ENCODE measurements at regions not wholly inside any gene's neighbourhood (a gene's known extent, or its start where the extent isn't known, plus 50 kb on each side); places are given as distances from the start of the nearest gene placed in this dataset.

DNA sequence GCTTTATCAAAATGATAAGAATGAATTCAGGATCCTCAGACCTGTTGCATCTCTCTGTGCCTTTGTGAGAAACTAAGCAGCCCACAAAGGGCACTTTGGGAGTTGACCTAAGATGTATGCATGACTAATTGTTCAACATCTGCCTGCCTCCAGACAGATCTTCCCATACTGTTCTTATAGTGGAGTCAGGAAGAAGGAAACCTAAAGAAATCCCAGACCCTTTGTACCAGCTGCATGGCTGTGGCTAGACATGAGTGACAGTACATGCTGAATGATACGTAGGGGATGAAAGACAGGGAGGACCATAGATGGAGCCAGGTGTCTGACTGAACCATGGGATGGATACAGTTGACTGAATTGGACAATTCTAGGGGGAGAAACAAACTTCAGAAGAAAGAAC lies 148.7 kb upstream of the PCGF5 start:
- DNase-seq (ENCODE audit: low spot score), result no peak
- H3K36me3 ChIP-seq (ENCODE audit: insufficient read depth, low read length, poor library complexity, severe bottlenecking), result no peaks in the 10 kb centered on the region
- TF ChIP-seq CTCF (conservative IDR thresholded peaks at IDR 0.05; ENCODE audit: low read depth, low read length) (no peak), EZH2 (IDR thresholded peaks at IDR 0.05; ENCODE audit: borderline replicate concordance, low read depth, low read length, poor library complexity, severe bottlenecking) (no peak)
- no peaks in the 10 kb centered on the region for H3K27me3 ChIP-seq (replicated peaks; ENCODE audit: insufficient read depth, low read depth, low read length, poor library complexity)
- POLR2A ChIA-PET (ENCODE audit: low non-redundant PET), result no interaction called here
- no TSS peak for BruUV-seq (replicated peaks)
- no peaks in the 10 kb centered on the region for H3K4me1 ChIP-seq (ENCODE audit: insufficient read depth, low read length, poor library complexity, severe bottlenecking)
- H3K9me3 ChIP-seq (ENCODE audit: low read depth, low read length, poor library complexity, severe bottlenecking), result no peaks in the 10 kb centered on the region
- intact Hi-C loops (cut with micrococcal nuclease; ENCODE audit: unreplicated experiment), result no loop called here
- CTCF ChIA-PET, result no interaction called here
- no peak overlapping the region for H3K4me3 ChIP-seq (ENCODE audit: low read depth, low read length, poor library complexity, severe bottlenecking)
- no peak overlapping the region for H3K27ac ChIP-seq (ENCODE audit: low read depth, low read length, poor library complexity, severe bottlenecking)

DNA sequence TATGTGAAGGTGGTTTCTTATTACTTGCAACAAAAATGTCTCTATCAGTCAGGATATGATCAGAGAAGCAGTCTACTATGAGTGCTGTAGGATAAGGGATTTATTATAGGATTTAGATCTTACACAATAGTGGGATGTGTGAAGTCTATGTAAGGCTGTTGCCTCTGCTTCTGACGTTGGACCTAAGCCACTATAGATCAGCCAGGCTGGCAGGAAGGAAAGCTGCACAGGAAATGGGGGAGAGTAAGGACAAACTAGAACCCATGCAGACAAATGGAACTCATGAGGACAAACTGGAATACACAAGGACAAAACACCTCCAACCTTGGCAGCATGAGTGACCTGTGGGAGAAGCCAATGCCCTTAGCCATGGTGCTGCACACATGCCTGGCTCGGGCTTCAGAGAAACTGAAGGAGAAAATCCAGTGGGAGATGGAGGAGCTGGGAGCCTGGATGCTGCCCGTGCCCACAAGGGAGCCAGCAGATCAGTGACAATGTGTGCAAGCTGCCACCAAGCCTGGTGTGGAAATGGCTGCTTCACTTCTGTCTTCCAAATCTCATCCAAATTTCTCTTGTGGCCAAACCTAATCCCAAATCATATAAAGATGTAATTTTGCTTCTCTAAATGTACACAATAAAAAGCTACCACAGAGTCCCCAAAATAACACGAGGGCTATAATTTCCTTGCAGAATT lies 147.0 kb upstream of the PCGF5 start:
- no peak overlapping the region for H3K4me3 ChIP-seq (ENCODE audit: low read depth, low read length, poor library complexity, severe bottlenecking)
- CTCF ChIA-PET, result no interaction called here
- H3K27me3 ChIP-seq (replicated peaks; ENCODE audit: insufficient read depth, low read depth, low read length, poor library complexity), result peaks cover 7% of the 10 kb centered on the region
- H3K27ac ChIP-seq (ENCODE audit: low read depth, low read length, poor library complexity, severe bottlenecking), result no peak overlapping the region
- BruUV-seq (replicated peaks), result no TSS peak
- no peaks in the 10 kb centered on the region for H3K4me1 ChIP-seq (ENCODE audit: insufficient read depth, low read length, poor library complexity, severe bottlenecking)
- H3K9me3 ChIP-seq (ENCODE audit: low read depth, low read length, poor library complexity, severe bottlenecking), result no peaks in the 10 kb centered on the region
- TF ChIP-seq EZH2 (IDR thresholded peaks at IDR 0.05; ENCODE audit: borderline replicate concordance, low read depth, low read length, poor library complexity, severe bottlenecking), result no peak
- TF ChIP-seq CTCF (conservative IDR thresholded peaks at IDR 0.05; ENCODE audit: low read depth, low read length), result no peak
- POLR2A ChIA-PET (ENCODE audit: low non-redundant PET), result no interaction called here
- intact Hi-C loops (cut with micrococcal nuclease; ENCODE audit: unreplicated experiment), result no loop called here
- DNase-seq (ENCODE audit: low spot score), result no peak
- H3K36me3 ChIP-seq (ENCODE audit: insufficient read depth, low read length, poor library complexity, severe bottlenecking), result no peaks in the 10 kb centered on the region

GRCh38 chr10:91076991-91077548 lies 143.4 kb upstream of the PCGF5 start:
- no peaks in the 10 kb centered on the region for H3K9me3 ChIP-seq (ENCODE audit: low read depth, low read length, poor library complexity, severe bottlenecking)
- peaks cover 25% of the 10 kb centered on the region for H3K27me3 ChIP-seq (replicated peaks; ENCODE audit: insufficient read depth, low read depth, low read length, poor library complexity)
- H3K27ac ChIP-seq (ENCODE audit: low read depth, low read length, poor library complexity, severe bottlenecking), result no peak overlapping the region
- no peaks in the 10 kb centered on the region for H3K36me3 ChIP-seq (ENCODE audit: insufficient read depth, low read length, poor library complexity, severe bottlenecking)
- H3K4me1 ChIP-seq (ENCODE audit: insufficient read depth, low read length, poor library complexity, severe bottlenecking), result no peaks in the 10 kb centered on the region
- no peak for TF ChIP-seq EZH2 (IDR thresholded peaks at IDR 0.05; ENCODE audit: borderline replicate concordance, low read depth, low read length, poor library complexity, severe bottlenecking)
- no peak for TF ChIP-seq CTCF (conservative IDR thresholded peaks at IDR 0.05; ENCODE audit: low read depth, low read length)
- POLR2A ChIA-PET (ENCODE audit: low non-redundant PET), result no interaction called here
- H3K4me3 ChIP-seq (ENCODE audit: low read depth, low read length, poor library complexity, severe bottlenecking), result no peak overlapping the region
- CTCF ChIA-PET, result no interaction called here
- intact Hi-C loops (cut with micrococcal nuclease; ENCODE audit: unreplicated experiment), result no loop called here
- no peak for DNase-seq (ENCODE audit: low spot score)
- no TSS peak for BruUV-seq (replicated peaks)

Measured in A673 (cell line).